ENCODE measurements at regions not wholly inside any gene's neighbourhood (a gene's known extent, or its start where the extent isn't known, plus 50 kb on each side); places are given as distances from the start of the nearest gene placed in this dataset.
A peak's percentile ranks its signal among the peaks of the same experiment; 100 is the strongest.

GRCh38 chr17:15101175-15101574, 164.0 kb downstream of the PMP22 start:
- H3K9me3 ChIP-seq (ENCODE audit: insufficient read depth in 2 of 2, low read depth in 1 of 2, low read length in 1 of 2): no peaks in the 10 kb centered on the region

More at GRCh38 chr17:15101175-15101574, 164.0 kb downstream of the PMP22 start:
- H2BK5ac ChIP-seq (ENCODE audit: low read depth, low read length): no peak overlapping the region
- no peak for TF ChIP-seq SIN3A (conservative IDR thresholded peaks at IDR 0.05 in 1 of 2, IDR thresholded peaks at IDR 0.05 in 1 of 2; ENCODE audit: low read depth in 1 of 2, low read length in 2 of 2)
- no peak for TF ChIP-seq TBP (IDR thresholded peaks at IDR 0.05; ENCODE audit: low read depth, low read length)
- TF ChIP-seq CREB1 (IDR thresholded peaks at IDR 0.05): no peak
- no peak for TF ChIP-seq JUN (IDR thresholded peaks at IDR 0.05; ENCODE audit: low read depth, low read length)
- no peak for TF ChIP-seq SUZ12 (IDR thresholded peaks at IDR 0.05; ENCODE audit: low read length)
- no peak for TF ChIP-seq SP4 (IDR thresholded peaks at IDR 0.05; ENCODE audit: low read length)
- TF ChIP-seq TEAD4 (IDR thresholded peaks at IDR 0.05; ENCODE audit: low read depth, low read length): no peak
- TF ChIP-seq, protein P1, sequence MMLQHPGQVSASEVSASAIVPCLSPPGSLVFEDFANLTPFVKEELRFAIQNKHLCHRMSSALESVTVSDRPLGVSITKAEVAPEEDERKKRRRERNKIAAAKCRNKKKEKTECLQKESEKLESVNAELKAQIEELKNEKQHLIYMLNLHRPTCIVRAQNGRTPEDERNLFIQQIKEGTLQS (IDR thresholded peaks at IDR 0.05; ENCODE audit: insufficient read depth, low read depth, low read length): no peak
- no peak for TF ChIP-seq CEBPB (IDR thresholded peaks at IDR 0.05; ENCODE audit: low read depth, low read length)
- TF ChIP-seq KDM4A (IDR thresholded peaks at IDR 0.05; ENCODE audit: low read depth, low read length, severe bottlenecking): no peak
- TF ChIP-seq RAD21 (IDR thresholded peaks at IDR 0.05 in 1 of 2, conservative IDR thresholded peaks at IDR 0.05 in 1 of 2; ENCODE audit: low read depth in 2 of 2, low read length in 2 of 2): no peak
- no peak for TF ChIP-seq GABPA (IDR thresholded peaks at IDR 0.05; ENCODE audit: borderline replicate concordance, insufficient read depth, low read length)
- H4K20me1 ChIP-seq (replicated peaks in 1 of 2; ENCODE audit: control insufficient read depth in 1 of 2, insufficient read depth in 2 of 2, low read length in 2 of 2): no peaks in the 10 kb centered on the region
- H4K8ac ChIP-seq (ENCODE audit: extremely low read depth, insufficient read depth, low read length): no peak overlapping the region
- no peak overlapping the region for H2BK15ac ChIP-seq (ENCODE audit: low read length)
- no peak overlapping the region for H2BK120ac ChIP-seq (replicated peaks; ENCODE audit: low read depth, low read length)
- H3K18ac ChIP-seq (ENCODE audit: extremely low read depth, low read length): no peak overlapping the region
- no peak overlapping the region for H3K9ac ChIP-seq (replicated peaks in 1 of 4; ENCODE audit: extremely low read depth in 1 of 4, low read depth in 3 of 4, low read length in 3 of 4)
- no peak overlapping the region for H3K4me3 ChIP-seq (ENCODE audit: extremely low read depth in 1 of 4, insufficient read depth in 2 of 4, low read depth in 3 of 4, low read length in 4 of 4)
- POLR2A ChIA-PET (ENCODE audit: partially characterized antibody): no interaction called here
- H3K14ac ChIP-seq (ENCODE audit: insufficient read length): no peak overlapping the region
- H3K4me2 ChIP-seq (ENCODE audit: insufficient read depth in 1 of 2, low read depth in 2 of 2, low read length in 2 of 2): no peak overlapping the region; a peak in 1 of 4 replicates
- no peaks in the 10 kb centered on the region for H3K36me3 ChIP-seq (ENCODE audit: control insufficient read depth in 2 of 4, insufficient read depth in 4 of 4, low read length in 3 of 4)
- H3K23ac ChIP-seq (ENCODE audit: insufficient read length): no peak overlapping the region
- no peak overlapping the region for H2BK12ac ChIP-seq (ENCODE audit: low read depth, low read length)
- no peaks in the 10 kb centered on the region for H3K27me3 ChIP-seq (replicated peaks in 1 of 4; ENCODE audit: control insufficient read depth in 3 of 4, extremely low read depth in 1 of 4, insufficient read depth in 3 of 4, low read length in 3 of 4)
- H2AFZ ChIP-seq (ENCODE audit: low read length): no peak overlapping the region
- no peaks in the 10 kb centered on the region for H3K79me2 ChIP-seq (ENCODE audit: control insufficient read depth in 1 of 2, insufficient read depth in 2 of 2, low read length in 2 of 2)
- H3K79me1 ChIP-seq (ENCODE audit: low read depth, low read length): no peaks in the 10 kb centered on the region
- no peak overlapping the region for H3K27ac ChIP-seq (ENCODE audit: low read depth, low read length)
- DNase-seq (ENCODE audit: low read depth in 1 of 2, low spot score in 2 of 2): no peak
- no peak overlapping the region for H4K5ac ChIP-seq (ENCODE audit: insufficient read length, low read depth, low read length)
- H3K23me2 ChIP-seq (ENCODE audit: low read depth, low read length): no peaks in the 10 kb centered on the region
- H3K4ac ChIP-seq (replicated peaks; ENCODE audit: insufficient read length, low read depth, low read length): no peak overlapping the region
- WGBS, 2 experiments (ENCODE audit: extremely low coverage in 1 of 2, insufficient coverage in 1 of 2, insufficient read length in 1 of 2, insufficient replicate concordance in 2 of 2, low coverage in 1 of 2, low lambda C conversion rate in 2 of 2, missing lambda C conversion rate in 1 of 2): 58% methylated on average over 2 of the region's 2 CpGs; no CpG with 5 or more reads in 1 of the 2 experiments
- H3K4me1 ChIP-seq (replicated peaks in 1 of 4; ENCODE audit: control insufficient read depth in 3 of 4, insufficient read depth in 4 of 4, low read length in 3 of 4): peaks cover 0 to 11% (median 3%) of the 10 kb centered on the region in 4 experiments; a peak in 2 of 7 replicates
- FAIRE-seq: peak; percentile 86
- H2BK20ac ChIP-seq (ENCODE audit: low read length): no peak overlapping the region
- H4K91ac ChIP-seq (replicated peaks; ENCODE audit: insufficient read length, low read length): no peak overlapping the region
- no peak overlapping the region for H3K56ac ChIP-seq (replicated peaks; ENCODE audit: insufficient read length, low read depth, low read length)
- CTCF ChIA-PET (ENCODE audit: partially characterized antibody): no interaction called here
- no peak overlapping the region for H2AK5ac ChIP-seq (ENCODE audit: low read depth, low read length)

Data from H1 (cell line).